Activated CD8-positive, alpha-beta memory T cell treated with anti-CD3 and anti-CD28 coated beads for 48 hours (primary cell): ENCODE measurements at regions not wholly inside any gene's neighbourhood (a gene's known extent, or its start where the extent isn't known, plus 50 kb on each side); places are given as distances from the start of the nearest gene placed in this dataset.

Source experiments
- DNase-seq, 3 experiments: peaks; one replicate each; pipeline ENCODE4 v3.0.0-alpha.2; 2020; ENCODE audit warnings: low read depth in 2 of 3, low spot score in 2 of 3

DNA sequence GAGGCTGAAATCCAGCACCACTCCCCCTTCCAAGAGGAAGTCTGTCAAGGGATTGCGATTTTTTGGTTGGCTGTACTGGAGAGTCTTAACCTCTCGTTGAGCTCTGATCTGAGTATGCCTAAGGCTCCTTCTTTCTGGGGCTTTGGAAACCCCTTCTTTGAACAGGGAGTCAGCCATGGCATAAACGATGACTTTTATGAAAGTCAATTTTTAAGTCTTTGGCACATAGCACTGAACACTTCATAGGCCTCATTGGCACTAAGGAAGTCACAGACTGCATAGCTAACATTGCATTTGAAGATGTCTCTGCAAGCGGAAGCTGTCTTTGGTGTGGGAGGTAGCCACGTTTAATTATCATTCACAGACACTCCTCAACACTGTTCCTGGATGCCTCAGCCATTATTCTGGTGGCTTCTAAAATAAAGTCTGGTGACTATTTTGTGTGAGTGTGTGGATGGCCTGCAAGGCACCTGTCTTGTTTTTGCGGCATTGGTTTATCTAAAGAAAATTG is 148.2 kb upstream of the NCK2 start:
- no peak for DNase-seq

DNA sequence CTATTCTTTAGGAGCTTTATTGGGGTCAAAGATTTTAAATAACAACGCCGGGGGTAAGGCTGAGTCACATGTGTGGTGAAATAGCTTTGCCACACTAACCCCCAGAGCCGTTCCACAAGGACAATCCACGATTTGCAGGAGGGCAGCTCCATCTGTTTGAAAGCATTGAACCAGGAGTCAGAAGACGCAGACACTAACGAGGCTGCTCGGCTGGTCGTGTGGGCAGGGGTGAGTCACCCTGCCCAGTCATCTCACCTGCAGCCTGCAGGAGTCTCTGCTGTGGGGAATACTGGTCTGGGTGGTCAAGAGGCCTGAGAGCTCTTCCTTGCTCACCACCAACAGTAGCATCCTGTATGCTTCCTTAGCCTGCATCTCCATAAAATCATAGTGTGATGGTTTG is 149.2 kb upstream of the NCK2 start:
- no peak for DNase-seq

GRCh38 chr2:105593221-105593967 is 151.3 kb upstream of the NCK2 start:
- no peak for DNase-seq

GRCh38 chr2:105592288-105592687 is 152.4 kb upstream of the NCK2 start:
- no peak for DNase-seq

GRCh38 chr2:105590780-105591660 is 153.7 kb upstream of the NCK2 start:
- no peak for DNase-seq

DNA sequence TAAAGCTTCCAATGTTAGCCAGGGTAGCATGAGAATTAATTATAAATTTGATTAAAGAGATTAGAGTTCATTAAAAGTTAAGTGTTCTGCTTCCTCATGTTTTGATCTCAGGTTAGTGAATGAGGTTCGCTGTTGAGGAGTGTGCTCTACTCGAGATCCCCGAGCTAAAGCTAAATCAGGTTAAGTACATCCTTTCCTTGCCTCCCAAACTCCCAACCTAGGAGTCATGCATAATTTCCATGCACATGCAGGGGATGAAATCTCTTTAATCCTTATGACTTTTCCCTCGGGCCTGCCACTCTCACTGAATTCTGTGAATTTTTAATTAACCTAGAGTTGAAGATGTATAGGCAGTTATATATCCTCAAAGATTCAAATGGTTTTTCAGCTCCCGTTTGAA is 156.1 kb upstream of the NCK2 start:
- DNase-seq, result no peak

DNA sequence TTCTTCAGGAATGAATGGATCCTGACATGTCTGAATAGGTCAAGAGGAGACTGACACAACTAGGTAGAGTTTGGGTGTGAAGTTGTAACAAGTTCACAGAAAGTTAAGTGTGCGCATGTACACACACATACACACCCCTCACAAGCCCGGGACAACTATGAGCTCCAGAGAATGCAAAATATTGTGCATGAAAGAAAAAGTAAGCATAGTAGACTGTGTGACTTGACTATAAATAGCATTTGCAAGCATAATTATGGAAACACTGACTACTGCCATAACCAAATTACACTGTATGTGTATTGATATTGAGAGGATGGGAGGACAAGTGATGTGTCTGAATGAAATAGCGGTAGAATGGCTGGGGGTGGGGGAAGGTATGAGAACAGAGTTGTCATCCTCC is 157.1 kb upstream of the NCK2 start:
- DNase-seq, result no peak

DNA sequence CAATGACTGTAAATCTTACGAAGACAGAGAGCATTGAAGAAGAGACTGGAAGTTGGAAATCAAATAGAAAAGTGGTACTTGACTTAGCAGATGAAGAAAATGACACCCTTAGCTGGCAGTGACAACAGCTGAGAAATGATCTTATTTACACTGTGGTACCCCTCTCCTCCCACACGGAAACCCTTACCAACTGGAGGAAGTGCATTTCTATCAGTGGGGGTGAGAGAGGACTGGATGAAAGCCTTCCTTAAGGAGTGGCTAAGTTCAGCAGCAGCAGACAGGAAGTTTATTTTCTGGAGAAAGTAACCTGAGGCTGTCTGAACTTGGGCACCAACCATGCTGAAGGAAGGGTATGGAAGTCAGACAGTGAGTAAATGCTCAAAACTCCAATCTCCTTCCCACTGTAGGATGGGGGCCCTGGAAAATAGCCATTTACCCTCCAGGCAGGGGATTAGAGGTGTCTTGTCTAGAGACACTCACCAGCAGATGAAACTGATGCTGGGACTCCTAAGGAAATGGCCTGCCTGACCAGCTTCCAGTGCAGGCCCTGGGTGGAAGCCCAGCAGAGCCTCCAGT is 160.2 kb upstream of the NCK2 start:
- no peak for DNase-seq

DNA sequence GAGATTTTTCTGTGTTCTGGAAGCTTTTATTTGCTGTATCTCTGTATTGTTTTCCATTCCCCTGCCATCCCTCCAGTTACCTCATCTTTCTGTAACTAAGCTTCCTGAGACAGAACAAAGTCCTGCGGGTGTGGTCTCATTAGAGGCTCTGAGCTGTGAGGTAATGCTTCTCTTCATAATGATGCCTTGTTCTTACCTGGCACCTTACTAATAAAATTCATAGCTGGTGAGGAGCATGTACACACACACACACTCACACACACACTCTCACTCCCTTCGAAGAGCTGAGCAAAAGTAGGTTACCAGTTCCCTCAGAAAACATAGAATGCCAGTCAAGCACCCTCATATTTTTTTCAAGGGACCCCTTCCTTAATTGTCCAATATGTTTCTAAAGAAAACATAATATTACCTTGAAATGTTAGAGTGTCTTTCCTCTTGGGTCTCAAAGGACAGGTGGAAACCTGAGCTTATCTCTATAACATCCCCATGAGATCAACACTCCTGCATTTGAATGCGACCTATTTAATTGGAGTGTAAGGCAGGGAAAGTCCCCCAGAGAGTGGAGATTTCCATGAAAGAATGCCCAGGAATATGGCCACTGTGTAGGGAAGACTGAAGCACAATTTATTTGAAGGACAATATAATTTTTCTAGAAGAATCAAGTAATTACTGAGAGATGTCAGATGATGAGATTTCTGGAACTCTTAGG is 161.6 kb upstream of the NCK2 start:
- no peak for DNase-seq

- DNase-seq, result no peak
Observed at GRCh38 chr2:105581555-105581944, 163.2 kb upstream of the NCK2 start.

DNA sequence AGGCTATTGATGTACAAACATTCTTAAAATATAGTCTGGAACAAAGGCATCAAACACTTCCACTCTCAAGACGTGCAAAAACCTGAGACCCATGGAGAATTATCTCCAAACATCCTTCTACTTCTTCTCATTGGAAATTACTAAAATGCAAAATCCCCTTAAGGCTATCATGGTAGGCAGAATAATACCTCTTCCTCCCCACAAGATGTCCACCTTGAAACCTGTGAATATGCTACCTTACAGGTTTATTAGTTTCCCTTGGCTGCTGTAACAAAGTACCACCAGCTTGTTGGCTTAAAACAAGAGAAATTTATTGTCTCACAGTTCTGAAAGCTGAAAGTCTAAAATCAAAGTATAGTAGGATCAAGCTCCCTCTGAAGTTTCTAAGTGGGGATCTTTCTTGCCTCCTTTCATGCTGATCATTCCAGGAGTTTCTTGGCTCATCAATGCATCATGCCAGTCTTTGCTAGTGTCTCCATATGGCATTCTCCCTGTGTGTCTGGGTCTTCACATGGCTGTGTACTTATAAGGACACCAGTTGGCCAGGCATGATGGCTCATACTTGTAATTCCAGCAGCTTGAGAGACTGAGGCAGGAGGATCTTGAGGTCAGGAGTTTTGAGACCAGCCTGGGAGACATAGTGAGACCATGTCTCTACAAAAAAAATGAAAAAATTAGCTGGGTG is 163.7 kb upstream of the NCK2 start:
- no peak for DNase-seq

GRCh38 chr2:105580216-105580615 is 164.5 kb upstream of the NCK2 start:
- no peak for DNase-seq

DNA sequence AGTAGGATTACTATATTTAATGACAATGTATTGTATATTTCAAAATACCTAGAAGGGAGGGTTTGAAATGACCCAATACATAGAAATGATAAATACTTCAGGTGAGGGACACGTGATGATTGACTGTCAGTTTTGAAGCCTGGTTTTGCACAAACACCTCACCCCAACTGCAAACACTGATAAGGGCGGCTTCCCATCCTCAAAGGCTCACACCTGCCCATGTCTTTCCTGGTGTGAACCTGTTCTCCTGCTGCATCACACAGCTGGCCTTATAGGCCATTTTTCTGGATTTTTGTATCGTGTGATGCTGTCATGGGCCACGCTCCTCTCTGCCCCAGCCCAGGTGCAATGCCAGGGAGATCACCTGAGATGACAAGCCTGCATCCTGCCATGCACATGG is 166.5 kb upstream of the NCK2 start:
- no peak for DNase-seq

GRCh38 chr2:105577762-105578161 is 166.9 kb upstream of the NCK2 start:
- no peak for DNase-seq

- DNase-seq, result no peak
Observed at GRCh38 chr2:105576440-105577241, 168.1 kb upstream of the NCK2 start.

GRCh38 chr2:105576050-105576439 is 168.7 kb upstream of the NCK2 start:
- DNase-seq, result no peak

DNA sequence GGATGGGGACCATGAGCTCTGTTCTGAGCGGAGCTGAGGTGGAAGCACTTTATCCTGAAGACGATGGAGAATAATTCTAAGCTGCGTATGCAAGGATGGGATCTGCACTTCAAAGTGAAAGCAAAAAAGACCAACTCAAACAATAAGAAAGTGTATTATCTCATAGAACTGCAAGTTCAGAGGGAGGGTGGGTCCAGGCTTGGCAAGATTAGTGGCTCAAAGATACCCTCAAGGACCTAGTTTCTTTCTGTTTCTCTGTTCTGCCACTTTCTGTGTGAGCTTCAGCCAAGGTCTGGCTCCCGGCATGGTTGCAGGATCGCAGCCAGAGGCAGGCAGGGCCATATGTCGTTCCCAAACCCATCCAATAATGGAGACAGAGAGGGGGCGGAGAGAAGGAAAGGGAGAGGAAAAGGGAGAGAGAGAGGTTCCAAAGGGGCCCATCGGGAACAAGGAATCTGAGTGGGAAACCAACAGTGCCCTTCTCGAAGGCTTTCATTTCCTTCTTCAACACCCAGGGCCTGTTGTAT is 169.2 kb upstream of the NCK2 start:
- DNase-seq, result no peak

DNA sequence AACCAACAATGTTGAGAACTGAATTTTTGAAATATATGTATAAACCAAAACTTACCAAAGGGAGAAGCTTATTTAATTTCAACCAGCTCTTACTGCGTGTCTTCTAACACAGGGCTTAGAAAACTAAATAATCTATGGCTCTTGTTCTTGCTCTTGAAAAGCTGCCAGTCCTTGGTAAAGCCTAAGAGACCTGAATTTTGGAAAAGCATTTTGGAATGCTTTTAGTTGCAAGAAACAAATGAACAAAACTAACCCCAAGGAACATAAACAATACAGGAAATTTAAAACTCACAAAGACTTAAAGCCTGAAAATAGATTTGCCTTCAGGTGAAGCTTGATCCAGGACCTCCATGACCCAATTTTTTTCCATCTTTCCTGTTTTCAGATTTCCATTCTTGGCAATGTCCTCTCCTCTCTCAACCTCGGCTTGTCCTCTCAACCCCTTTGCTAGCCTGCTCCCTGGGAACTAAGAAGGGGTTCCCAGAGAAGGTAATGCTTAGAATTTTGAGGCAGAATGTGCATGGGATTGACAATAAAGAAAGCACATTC is 169.8 kb upstream of the NCK2 start:
- no peak for DNase-seq

GRCh38 chr2:105573910-105574655 is 170.6 kb upstream of the NCK2 start:
- DNase-seq, result no peak
